GM21447 (cell line): ENCODE measurements at regions not wholly inside any gene's neighbourhood (a gene's known extent, or its start where the extent isn't known, plus 50 kb on each side); places are given as distances from the start of the nearest gene placed in this dataset.
A peak's percentile ranks its signal among the peaks of the same experiment; 100 is the strongest.
"Not testable (repeated sequence)": the region's sequence is repeated elsewhere in the genome, so short reads cannot be mapped to it uniquely, and the experiment has no call there.

ENCODE experiments used
- ATAC-seq: cut with Tn5 transposase; IDR thresholded peaks from one replicate; pipeline ENCODE4 v1.9.1; 2021; ENCODE audit not compliant: unreplicated experiment

- no peak for ATAC-seq
Measured at GRCh38 chr1:244316986-244317655, 134.6 kb downstream of the ADSS2 start.

GRCh38 chr1:244318078-244318477 is 133.6 kb downstream of the ADSS2 start:
- ATAC-seq, result no peak

GRCh38 chr1:244318512-244318911 is 133.2 kb downstream of the ADSS2 start:
- no peak for ATAC-seq

GRCh38 chr1:244319283-244320132 is 132.2 kb downstream of the ADSS2 start:
- peak; percentile 78 for ATAC-seq

- no peak for ATAC-seq
Measured at GRCh38 chr1:244322181-244322580, 129.5 kb downstream of the ADSS2 start.

- no peak for ATAC-seq
Measured at GRCh38 chr1:244322791-244323521, 128.8 kb downstream of the ADSS2 start.

- ATAC-seq, result no peak
Measured at GRCh38 chr1:244324176-244324883, 127.4 kb downstream of the ADSS2 start.

- ATAC-seq, result peak; percentile 79
Measured at GRCh38 chr1:244325056-244325758, 126.5 kb downstream of the ADSS2 start.

- ATAC-seq, result no peak
Measured at GRCh38 chr1:244326757-244327156, 125.0 kb downstream of the ADSS2 start.

GRCh38 chr1:244327533-244327932 is 124.2 kb downstream of the ADSS2 start:
- no peak for ATAC-seq

GRCh38 chr1:244328476-244328875 is 123.2 kb downstream of the ADSS2 start:
- no peak for ATAC-seq

- ATAC-seq, result no peak
Measured at GRCh38 chr1:244329591-244330317, 122.0 kb downstream of the ADSS2 start.

GRCh38 chr1:244330318-244330625 is 121.4 kb downstream of the ADSS2 start:
- ATAC-seq, result no peak

- ATAC-seq, result not testable (repeated sequence)
Measured at GRCh38 chr1:244332761-244333160, 118.9 kb downstream of the ADSS2 start.

- not testable (repeated sequence) for ATAC-seq
Measured at GRCh38 chr1:244334315-244334714, 117.4 kb downstream of the ADSS2 start.

- ATAC-seq, result not testable (repeated sequence)
Measured at GRCh38 chr1:244334842-244335241, 116.9 kb downstream of the ADSS2 start.

- no peak for ATAC-seq
Measured at GRCh38 chr1:244335456-244335855, 116.3 kb downstream of the ADSS2 start.

- no peak for ATAC-seq
Measured at GRCh38 chr1:244336232-244336899, 115.3 kb downstream of the ADSS2 start.

- ATAC-seq, result no peak
Measured at GRCh38 chr1:244337839-244338238, 113.9 kb downstream of the ADSS2 start.
